Ascending aorta (tissue), 2 donors: ENCODE measurements at regions not wholly inside any gene's neighbourhood (a gene's known extent, or its start where the extent isn't known, plus 50 kb on each side); places are given as distances from the start of the nearest gene placed in this dataset.

Source experiments
- DNase-seq, 2 donors: peaks; one replicate each; pipeline ENCODE4 v3.0.0-alpha.2; 2019; ENCODE audit warnings: low spot score in 2 of 2
- H3K27ac ChIP-seq, 2 donors: fragments of 200-600 bp; sonication (generic); one replicate each; pipeline ENCODE4 v1.5.1; 2016 to 2017; ENCODE audit warnings: mild to moderate bottlenecking in 1 of 2
- H3K27me3 ChIP-seq: fragments of 200-600 bp; sonication (generic); one replicate; pipeline ENCODE4 v1.5.1; 2017
- H3K36me3 ChIP-seq, 2 donors: fragments of 200-600 bp; sonication (generic); one replicate each; pipeline ENCODE4 v1.5.1; 2016
- H3K4me1 ChIP-seq, 2 donors: fragments of 200-600 bp; sonication (generic); one replicate each; pipeline ENCODE4 v1.5.1; 2016 to 2017; ENCODE audit warnings: mild to moderate bottlenecking in 1 of 2
- H3K4me3 ChIP-seq, 2 donors: fragments of 200-600 bp; sonication (generic); one replicate each; pipeline ENCODE4 v1.5.1; 2016 to 2017; ENCODE audit warnings: mild to moderate bottlenecking in 1 of 2
- H3K9me3 ChIP-seq, 2 donors: fragments of 200-600 bp; sonication (generic); one replicate each; pipeline ENCODE4 v1.5.1; 2016
- intact Hi-C: fragments of 100-400 bp; cut with DNase I; formaldehyde crosslinking; loops from one replicate; pipeline ENCODE4 v1.15.1; 2023
- TF ChIP-seq, protein P1 (sequence below), 3 experiments: fragments of 200-600 bp in 2 of 3; fragments of 450-650 bp in 1 of 3; sonication (generic) in 2 of 3; IDR thresholded peaks; one replicate each; pipeline ENCODE4 v1.5.1; 2016 to 2019; ENCODE audit warnings: antibody characterized with exemption in 3 of 3, mild to moderate bottlenecking in 1 of 3, moderate library complexity in 1 of 3

DNA sequence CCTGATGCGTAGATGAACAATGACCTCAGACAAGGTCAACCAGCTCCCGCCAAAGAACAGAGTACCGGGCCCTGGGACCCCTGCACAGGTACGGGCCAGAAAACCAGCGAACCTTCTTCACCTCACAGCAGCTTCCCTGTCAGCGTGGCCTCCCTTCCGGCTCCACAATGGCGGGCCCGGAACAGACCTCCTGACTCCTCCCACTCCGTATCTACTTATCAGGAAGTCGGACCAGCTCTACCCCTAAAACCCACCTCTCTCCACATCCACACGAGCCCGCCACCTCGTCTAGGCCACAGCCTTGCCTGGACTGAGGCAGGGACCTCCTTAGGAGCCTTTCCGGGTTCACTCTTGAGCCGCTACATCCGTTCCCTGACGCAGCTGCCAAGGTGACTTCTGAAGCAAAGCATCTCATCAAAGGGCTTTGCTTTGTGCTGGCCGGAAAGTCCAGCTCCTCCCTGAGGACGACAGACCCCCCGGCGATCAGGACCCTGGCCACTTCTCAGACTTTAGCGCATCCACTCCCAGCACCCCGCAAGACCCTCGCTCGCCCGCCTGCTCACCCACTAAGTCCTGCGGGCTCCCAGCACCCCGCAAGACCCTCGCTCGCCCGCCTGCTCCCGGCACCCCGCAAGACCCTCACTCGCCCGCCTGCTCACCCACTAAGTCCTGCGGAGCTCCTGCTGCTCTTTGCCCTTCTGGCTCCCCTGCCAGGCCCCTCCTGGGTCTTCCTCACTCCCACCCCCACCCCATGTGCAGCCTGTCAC, 308.3 kb upstream of the FOXQ1 start:
- TF ChIP-seq, protein P1, sequence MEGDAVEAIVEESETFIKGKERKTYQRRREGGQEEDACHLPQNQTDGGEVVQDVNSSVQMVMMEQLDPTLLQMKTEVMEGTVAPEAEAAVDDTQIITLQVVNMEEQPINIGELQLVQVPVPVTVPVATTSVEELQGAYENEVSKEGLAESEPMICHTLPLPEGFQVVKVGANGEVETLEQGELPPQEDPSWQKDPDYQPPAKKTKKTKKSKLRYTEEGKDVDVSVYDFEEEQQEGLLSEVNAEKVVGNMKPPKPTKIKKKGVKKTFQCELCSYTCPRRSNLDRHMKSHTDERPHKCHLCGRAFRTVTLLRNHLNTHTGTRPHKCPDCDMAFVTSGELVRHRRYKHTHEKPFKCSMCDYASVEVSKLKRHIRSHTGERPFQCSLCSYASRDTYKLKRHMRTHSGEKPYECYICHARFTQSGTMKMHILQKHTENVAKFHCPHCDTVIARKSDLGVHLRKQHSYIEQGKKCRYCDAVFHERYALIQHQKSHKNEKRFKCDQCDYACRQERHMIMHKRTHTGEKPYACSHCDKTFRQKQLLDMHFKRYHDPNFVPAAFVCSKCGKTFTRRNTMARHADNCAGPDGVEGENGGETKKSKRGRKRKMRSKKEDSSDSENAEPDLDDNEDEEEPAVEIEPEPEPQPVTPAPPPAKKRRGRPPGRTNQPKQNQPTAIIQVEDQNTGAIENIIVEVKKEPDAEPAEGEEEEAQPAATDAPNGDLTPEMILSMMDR (IDR thresholded peaks at IDR 0.05), result no peak
- Histone ChIP-seq H3K9me3 (no peaks in the 10 kb centered on the region), H3K27ac (no peak overlapping the region), H3K27me3 (no peaks in the 10 kb centered on the region), H3K4me1 (no peaks in the 10 kb centered on the region), H3K4me3 (no peak overlapping the region), H3K36me3 (no peaks in the 10 kb centered on the region)
- intact Hi-C loops, result no loop called here
- DNase-seq, result no peak

DNA sequence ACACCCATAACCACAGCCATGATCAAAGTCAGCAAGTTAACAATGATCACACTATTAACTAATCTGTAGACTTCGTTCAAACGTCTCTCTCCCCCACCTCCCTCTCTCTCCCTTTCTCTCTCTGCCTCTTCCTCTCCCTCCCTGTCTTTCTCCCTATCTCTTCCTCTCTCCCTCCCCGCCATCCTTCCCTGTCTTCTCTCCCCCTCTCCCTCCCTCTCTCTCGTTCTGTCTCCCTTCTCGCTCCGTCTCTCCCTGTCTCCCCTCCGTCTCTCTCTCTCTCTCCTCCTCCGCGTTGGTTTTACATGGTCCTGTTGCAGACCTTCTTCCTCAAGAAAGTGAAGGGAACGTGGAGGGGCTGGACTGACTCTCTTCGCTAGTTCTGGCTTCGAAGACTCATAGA, 308.9 kb upstream of the FOXQ1 start:
- Histone ChIP-seq H3K27me3 (no peaks in the 10 kb centered on the region), H3K27ac (no peak overlapping the region), H3K4me3 (no peak overlapping the region), H3K36me3 (no peaks in the 10 kb centered on the region), H3K4me1 (no peaks in the 10 kb centered on the region), H3K9me3 (no peaks in the 10 kb centered on the region)
- intact Hi-C loops, result no loop called here
- no peak for DNase-seq
- TF ChIP-seq, protein P1 (IDR thresholded peaks at IDR 0.05), result no peak

- Histone ChIP-seq H3K36me3 (no peaks in the 10 kb centered on the region), H3K27me3 (no peaks in the 10 kb centered on the region), H3K9me3 (no peaks in the 10 kb centered on the region), H3K4me1 (no peaks in the 10 kb centered on the region), H3K27ac (no peak overlapping the region), H3K4me3 (no peak overlapping the region)
- no peak for DNase-seq
- TF ChIP-seq, protein P1 (IDR thresholded peaks at IDR 0.05), result no peak
- intact Hi-C loops, result no loop called here
Measured at GRCh38 chr6:1001655-1002349, 308.9 kb upstream of the EXOC2 start.

GRCh38 chr6:999552-999951, 306.6 kb upstream of the EXOC2 start:
- intact Hi-C loops, result no loop called here
- no peak overlapping the region for H3K27ac ChIP-seq
- DNase-seq, result no peak
- TF ChIP-seq, protein P1 (IDR thresholded peaks at IDR 0.05), result no peak
- no peaks in the 10 kb centered on the region for H3K36me3 ChIP-seq
- no peaks in the 10 kb centered on the region for H3K9me3 ChIP-seq
- H3K4me3 ChIP-seq, result no peak overlapping the region
- no peaks in the 10 kb centered on the region for H3K4me1 ChIP-seq
- no peaks in the 10 kb centered on the region for H3K27me3 ChIP-seq

DNA sequence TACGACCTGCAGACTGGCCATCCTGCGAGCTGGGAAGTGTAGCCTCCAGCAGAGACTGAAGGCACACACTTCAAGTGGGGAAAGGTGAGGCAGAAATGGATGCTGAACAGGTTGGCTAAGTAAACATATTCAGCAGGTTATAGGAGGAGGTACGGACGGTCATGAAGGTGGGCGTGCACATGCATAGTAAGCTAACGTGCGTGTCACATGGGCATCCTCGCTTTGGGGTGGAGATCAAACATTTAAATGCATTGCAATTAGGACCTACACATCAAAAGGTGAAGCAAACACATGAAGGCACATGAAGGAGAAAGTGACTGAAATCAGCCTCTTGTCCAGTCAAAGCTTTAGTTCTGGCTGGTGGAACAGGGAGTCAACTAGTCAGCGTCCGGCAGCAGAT, 305.6 kb upstream of the EXOC2 start:
- intact Hi-C loops, result no loop called here
- Histone ChIP-seq H3K36me3 (no peaks in the 10 kb centered on the region), H3K27me3 (no peaks in the 10 kb centered on the region), H3K27ac (no peak overlapping the region), H3K4me1 (no peaks in the 10 kb centered on the region), H3K9me3 (no peaks in the 10 kb centered on the region), H3K4me3 (no peak overlapping the region)
- TF ChIP-seq, protein P1 (IDR thresholded peaks at IDR 0.05), result no peak
- DNase-seq, result no peak
